ENCODE measurements at regions not wholly inside any gene's neighbourhood (a gene's known extent, or its start where the extent isn't known, plus 50 kb on each side); places are given as distances from the start of the nearest gene placed in this dataset.

DNA sequence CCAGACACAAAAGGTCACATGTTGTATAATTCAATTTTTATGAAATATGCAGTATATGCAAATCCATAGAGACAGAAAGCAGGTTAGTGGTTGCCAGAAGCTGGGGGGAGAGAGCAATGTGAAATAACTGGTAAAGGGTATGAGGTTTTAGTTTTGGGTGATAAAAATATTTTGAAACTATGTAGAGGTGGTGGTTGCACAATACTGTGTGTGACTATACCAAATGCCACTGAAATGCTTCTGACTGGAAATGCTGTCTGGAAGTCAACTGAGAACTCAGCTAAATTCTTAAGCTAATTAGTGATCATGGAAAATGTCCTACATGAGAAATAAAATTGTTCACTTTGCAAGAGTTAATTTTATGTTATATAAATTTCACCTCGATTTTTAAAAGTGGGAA lies 65.3 kb upstream of the RXFP2 start:
- H3K9ac ChIP-seq (ENCODE audit: low read depth in 1 of 2, low read length in 2 of 2): no peak overlapping the region
- WGBS: 75% methylated on average over 1 of the region's 1 CpG
- no peaks in the 10 kb centered on the region for H3K36me3 ChIP-seq (ENCODE audit: control insufficient read depth in 4 of 4, insufficient read depth in 3 of 4, low read depth in 1 of 4, low read length in 3 of 4)
- DNase-seq (ENCODE audit: low spot score): no peak
- peaks cover 0 to 2% (median 0%) of the 10 kb centered on the region in 4 donors for H3K27me3 ChIP-seq (ENCODE audit: control insufficient read depth in 4 of 4, insufficient read depth in 4 of 4, low read length in 3 of 4)
- H3K27ac ChIP-seq (ENCODE audit: low read depth in 1 of 2, low read length in 2 of 2): no peak overlapping the region
- no peak for TF ChIP-seq YY1 (IDR thresholded peaks at IDR 0.05)
- TF ChIP-seq GABPA (IDR thresholded peaks at IDR 0.05 in 1 of 2, conservative IDR thresholded peaks at IDR 0.05 in 1 of 2): no peak
- no peak for TF ChIP-seq HNF4A (conservative IDR thresholded peaks at IDR 0.05)
- TF ChIP-seq, protein P1, sequence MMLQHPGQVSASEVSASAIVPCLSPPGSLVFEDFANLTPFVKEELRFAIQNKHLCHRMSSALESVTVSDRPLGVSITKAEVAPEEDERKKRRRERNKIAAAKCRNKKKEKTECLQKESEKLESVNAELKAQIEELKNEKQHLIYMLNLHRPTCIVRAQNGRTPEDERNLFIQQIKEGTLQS (IDR thresholded peaks at IDR 0.05): no peak
- TF ChIP-seq TAF1 (conservative IDR thresholded peaks at IDR 0.05): no peak
- TF ChIP-seq EGR1 (IDR thresholded peaks at IDR 0.05; ENCODE audit: low read depth in 2 of 2): no peak
- no peak for TF ChIP-seq NR2F2 (IDR thresholded peaks at IDR 0.05)
- TF ChIP-seq, protein P2, sequence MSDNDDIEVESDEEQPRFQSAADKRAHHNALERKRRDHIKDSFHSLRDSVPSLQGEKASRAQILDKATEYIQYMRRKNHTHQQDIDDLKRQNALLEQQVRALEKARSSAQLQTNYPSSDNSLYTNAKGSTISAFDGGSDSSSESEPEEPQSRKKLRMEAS (IDR thresholded peaks at IDR 0.05): no peak
- TF ChIP-seq SP1 (IDR thresholded peaks at IDR 0.05): no peak
- TF ChIP-seq, protein P3, sequence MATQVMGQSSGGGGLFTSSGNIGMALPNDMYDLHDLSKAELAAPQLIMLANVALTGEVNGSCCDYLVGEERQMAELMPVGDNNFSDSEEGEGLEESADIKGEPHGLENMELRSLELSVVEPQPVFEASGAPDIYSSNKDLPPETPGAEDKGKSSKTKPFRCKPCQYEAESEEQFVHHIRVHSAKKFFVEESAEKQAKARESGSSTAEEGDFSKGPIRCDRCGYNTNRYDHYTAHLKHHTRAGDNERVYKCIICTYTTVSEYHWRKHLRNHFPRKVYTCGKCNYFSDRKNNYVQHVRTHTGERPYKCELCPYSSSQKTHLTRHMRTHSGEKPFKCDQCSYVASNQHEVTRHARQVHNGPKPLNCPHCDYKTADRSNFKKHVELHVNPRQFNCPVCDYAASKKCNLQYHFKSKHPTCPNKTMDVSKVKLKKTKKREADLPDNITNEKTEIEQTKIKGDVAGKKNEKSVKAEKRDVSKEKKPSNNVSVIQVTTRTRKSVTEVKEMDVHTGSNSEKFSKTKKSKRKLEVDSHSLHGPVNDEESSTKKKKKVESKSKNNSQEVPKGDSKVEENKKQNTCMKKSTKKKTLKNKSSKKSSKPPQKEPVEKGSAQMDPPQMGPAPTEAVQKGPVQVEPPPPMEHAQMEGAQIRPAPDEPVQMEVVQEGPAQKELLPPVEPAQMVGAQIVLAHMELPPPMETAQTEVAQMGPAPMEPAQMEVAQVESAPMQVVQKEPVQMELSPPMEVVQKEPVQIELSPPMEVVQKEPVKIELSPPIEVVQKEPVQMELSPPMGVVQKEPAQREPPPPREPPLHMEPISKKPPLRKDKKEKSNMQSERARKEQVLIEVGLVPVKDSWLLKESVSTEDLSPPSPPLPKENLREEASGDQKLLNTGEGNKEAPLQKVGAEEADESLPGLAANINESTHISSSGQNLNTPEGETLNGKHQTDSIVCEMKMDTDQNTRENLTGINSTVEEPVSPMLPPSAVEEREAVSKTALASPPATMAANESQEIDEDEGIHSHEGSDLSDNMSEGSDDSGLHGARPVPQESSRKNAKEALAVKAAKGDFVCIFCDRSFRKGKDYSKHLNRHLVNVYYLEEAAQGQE (IDR thresholded peaks at IDR 0.05): no peak
- TF ChIP-seq CTCF (IDR thresholded peaks at IDR 0.05; ENCODE audit: low read depth, low read length, missing input control): no peak
- no peak for TF ChIP-seq RAD21 (IDR thresholded peaks at IDR 0.05)
- TF ChIP-seq JUND (IDR thresholded peaks at IDR 0.05): no peak
- no peak for TF ChIP-seq HNF4G (IDR thresholded peaks at IDR 0.05)
- TF ChIP-seq FOXA2 (IDR thresholded peaks at IDR 0.05): no peak
- TF ChIP-seq RXRA (IDR thresholded peaks at IDR 0.05): no peak
- TF ChIP-seq FOXA1 (IDR thresholded peaks at IDR 0.05): no peak
- no peak overlapping the region for H3K4me3 ChIP-seq (ENCODE audit: low read depth in 1 of 3, low read length in 3 of 3)
- no peaks in the 10 kb centered on the region for H3K4me1 ChIP-seq (ENCODE audit: control insufficient read depth in 4 of 4, insufficient read depth in 4 of 4, low read length in 3 of 4)
- H3K9me3 ChIP-seq (ENCODE audit: control insufficient read depth in 4 of 4, low read length in 3 of 4): peaks cover 0 to 3% (median 0%) of the 10 kb centered on the region in 4 donors

GRCh38 chr13:31675440-31675953 lies 63.8 kb upstream of the RXFP2 start:
- Histone ChIP-seq H3K4me3 (ENCODE audit: low read depth in 1 of 3, low read length in 3 of 3) (no peak overlapping the region), H3K36me3 (ENCODE audit: control insufficient read depth in 4 of 4, insufficient read depth in 3 of 4, low read depth in 1 of 4, low read length in 3 of 4) (no peaks in the 10 kb centered on the region), H3K27me3 (ENCODE audit: control insufficient read depth in 4 of 4, insufficient read depth in 4 of 4, low read length in 3 of 4) (peaks cover 0 to 5% (median 0%) of the 10 kb centered on the region in 4 donors), H3K9me3 (ENCODE audit: control insufficient read depth in 4 of 4, low read length in 3 of 4) (peaks cover 0 to 3% (median 0%) of the 10 kb centered on the region in 4 donors), H3K27ac (ENCODE audit: low read depth in 1 of 2, low read length in 2 of 2) (no peak overlapping the region), H3K4me1 (ENCODE audit: control insufficient read depth in 4 of 4, insufficient read depth in 4 of 4, low read length in 3 of 4) (no peaks in the 10 kb centered on the region), H3K9ac (ENCODE audit: low read depth in 1 of 2, low read length in 2 of 2) (no peak overlapping the region)
- DNase-seq (ENCODE audit: low spot score): no peak
- 60% methylated on average over 5 of the region's 5 CpGs for WGBS
- TF ChIP-seq FOXA1 (IDR thresholded peaks at IDR 0.05) (no peak), EGR1 (IDR thresholded peaks at IDR 0.05; ENCODE audit: low read depth in 2 of 2) (no peak), TAF1 (conservative IDR thresholded peaks at IDR 0.05) (no peak), GABPA (IDR thresholded peaks at IDR 0.05 in 1 of 2, conservative IDR thresholded peaks at IDR 0.05 in 1 of 2) (no peak), ZBTB33 (IDR thresholded peaks at IDR 0.05) (no peak), RXRA (IDR thresholded peaks at IDR 0.05) (no peak), HNF4A (conservative IDR thresholded peaks at IDR 0.05) (no peak), YY1 (IDR thresholded peaks at IDR 0.05) (no peak)
- TF ChIP-seq, protein P3 (IDR thresholded peaks at IDR 0.05): no peak
